Umbilical cord (tissue), 1 donor: ENCODE measurements at regions not wholly inside any gene's neighbourhood (a gene's known extent, or its start where the extent isn't known, plus 50 kb on each side); places are given as distances from the start of the nearest gene placed in this dataset.
A peak's percentile ranks its signal among the peaks of the same experiment; 100 is the strongest.
"Not testable (repeated sequence)": the region's sequence is repeated elsewhere in the genome, so short reads cannot be mapped to it uniquely, and the experiment has no call there.

ENCODE experiments used
- DNase-seq: peaks from one replicate; pipeline ENCODE4 v3.0.0-alpha.2; 2015; ENCODE audit warnings: low spot score

GRCh38 chr9:27672718-27673117 is 99.4 kb upstream of the C9orf72 start:
- peak; percentile 26 for DNase-seq

- no peak for DNase-seq
These were observed 100.4 kb upstream of the C9orf72 start for GRCh38 chr9:27673641-27674040.

- no peak for DNase-seq
These were observed 102.1 kb upstream of the C9orf72 start for GRCh38 chr9:27675354-27675753.

GRCh38 chr9:27676827-27677226 is 103.5 kb upstream of the C9orf72 start:
- no peak for DNase-seq

- DNase-seq: no peak
These were observed 106.1 kb upstream of the C9orf72 start for GRCh38 chr9:27679338-27679737.

GRCh38 chr9:27683181-27683580 is 109.9 kb upstream of the C9orf72 start:
- DNase-seq: no peak

- DNase-seq: no peak
These were observed 115.7 kb upstream of the C9orf72 start for GRCh38 chr9:27688954-27689353.

GRCh38 chr9:27690816-27691215 is 117.5 kb upstream of the C9orf72 start:
- not testable (repeated sequence) for DNase-seq

GRCh38 chr9:27699621-27700020 is 126.3 kb upstream of the C9orf72 start:
- no peak for DNase-seq

- no peak for DNase-seq
These were observed 127.7 kb upstream of the C9orf72 start for GRCh38 chr9:27701016-27701415.

GRCh38 chr9:27701587-27701986 is 128.3 kb upstream of the C9orf72 start:
- DNase-seq: peak; percentile 44

GRCh38 chr9:27703216-27703980 is 130.1 kb upstream of the C9orf72 start:
- no peak for DNase-seq

GRCh38 chr9:27711241-27711640 is 138.0 kb upstream of the C9orf72 start:
- DNase-seq: no peak

- DNase-seq: no peak
These were observed 139.5 kb upstream of the C9orf72 start for GRCh38 chr9:27712806-27713205.

- no peak for DNase-seq
These were observed 141.1 kb upstream of the C9orf72 start for GRCh38 chr9:27714388-27714787.

GRCh38 chr9:27715651-27716050 is 142.4 kb upstream of the C9orf72 start:
- no peak for DNase-seq

- DNase-seq: no peak
These were observed 144.7 kb upstream of the C9orf72 start for GRCh38 chr9:27717991-27718390.

- DNase-seq: no peak
These were observed 146.4 kb upstream of the C9orf72 start for GRCh38 chr9:27719711-27720110.

- DNase-seq: no peak
These were observed 149.6 kb upstream of the C9orf72 start for GRCh38 chr9:27722866-27723265.

GRCh38 chr9:27726244-27727081 is 153.2 kb upstream of the C9orf72 start:
- peak; percentile 95 for DNase-seq

- DNase-seq: no peak
These were observed 159.2 kb upstream of the C9orf72 start for GRCh38 chr9:27732494-27732893.

GRCh38 chr9:27743490-27743889 is 170.2 kb upstream of the C9orf72 start:
- no peak for DNase-seq

- DNase-seq: peak; percentile 11
These were observed 174.2 kb upstream of the C9orf72 start for GRCh38 chr9:27747450-27747849.
